RWPE2 (cell line): ENCODE measurements at regions not wholly inside any gene's neighbourhood (a gene's known extent, or its start where the extent isn't known, plus 50 kb on each side); places are given as distances from the start of the nearest gene placed in this dataset.
"Not testable (repeated sequence)": the region's sequence is repeated elsewhere in the genome, so short reads cannot be mapped to it uniquely, and the experiment has no call there.

Experiments used
- ATAC-seq: fragments of 200-7000 bp; cut with Tn5 transposase; 3 replicates; pipeline ENCODE4 v1.9.1; 2021; ENCODE audit warnings: low read depth
- DNase-seq: peaks from one replicate; pipeline ENCODE4 v3.0.0-alpha.2; 2020; ENCODE audit warnings: low spot score
- H3K27ac ChIP-seq: fragments of 450-650 bp; 2 replicates; pipeline ENCODE4 v1.5.1; 2017; ENCODE audit warnings: mild to moderate bottlenecking; ENCODE audit not compliant: poor library complexity, severe bottlenecking
- H3K27me3 ChIP-seq: fragments of 250-450 bp; sonication (Bioruptor Pico); 2 replicates; pipeline ENCODE4 v1.5.1; 2021; ENCODE audit warnings: mild to moderate bottlenecking, moderate library complexity; ENCODE audit not compliant: insufficient read depth, poor library complexity, severe bottlenecking
- H3K36me3 ChIP-seq: fragments of 250-450 bp; sonication (Bioruptor Pico); 2 replicates; pipeline ENCODE4 v1.5.1; 2020; ENCODE audit warnings: low read depth, mild to moderate bottlenecking, moderate library complexity
- H3K4me1 ChIP-seq: fragments of 250-450 bp; sonication (Bioruptor Pico); 2 replicates; pipeline ENCODE4 v1.5.1; 2021; ENCODE audit warnings: mild to moderate bottlenecking, moderate library complexity; ENCODE audit not compliant: insufficient read depth, poor library complexity, severe bottlenecking
- H3K4me3 ChIP-seq: fragments of 250-450 bp; sonication (Bioruptor Pico); 2 replicates; pipeline ENCODE4 v1.5.1; 2021; ENCODE audit warnings: mild to moderate bottlenecking, moderate library complexity; ENCODE audit not compliant: severe bottlenecking
- H3K9me3 ChIP-seq: fragments of 250-450 bp; sonication (Bioruptor Pico); 2 replicates; pipeline ENCODE4 v1.5.1; 2021; ENCODE audit warnings: mild to moderate bottlenecking, moderate library complexity; ENCODE audit not compliant: severe bottlenecking
- TF ChIP-seq, protein P1 (sequence below): fragments of 450-650 bp; IDR thresholded peaks from one replicate; pipeline ENCODE4 v1.5.1; 2017; ENCODE audit warnings: mild to moderate bottlenecking, moderate library complexity; ENCODE audit not compliant: poor library complexity, severe bottlenecking

DNA sequence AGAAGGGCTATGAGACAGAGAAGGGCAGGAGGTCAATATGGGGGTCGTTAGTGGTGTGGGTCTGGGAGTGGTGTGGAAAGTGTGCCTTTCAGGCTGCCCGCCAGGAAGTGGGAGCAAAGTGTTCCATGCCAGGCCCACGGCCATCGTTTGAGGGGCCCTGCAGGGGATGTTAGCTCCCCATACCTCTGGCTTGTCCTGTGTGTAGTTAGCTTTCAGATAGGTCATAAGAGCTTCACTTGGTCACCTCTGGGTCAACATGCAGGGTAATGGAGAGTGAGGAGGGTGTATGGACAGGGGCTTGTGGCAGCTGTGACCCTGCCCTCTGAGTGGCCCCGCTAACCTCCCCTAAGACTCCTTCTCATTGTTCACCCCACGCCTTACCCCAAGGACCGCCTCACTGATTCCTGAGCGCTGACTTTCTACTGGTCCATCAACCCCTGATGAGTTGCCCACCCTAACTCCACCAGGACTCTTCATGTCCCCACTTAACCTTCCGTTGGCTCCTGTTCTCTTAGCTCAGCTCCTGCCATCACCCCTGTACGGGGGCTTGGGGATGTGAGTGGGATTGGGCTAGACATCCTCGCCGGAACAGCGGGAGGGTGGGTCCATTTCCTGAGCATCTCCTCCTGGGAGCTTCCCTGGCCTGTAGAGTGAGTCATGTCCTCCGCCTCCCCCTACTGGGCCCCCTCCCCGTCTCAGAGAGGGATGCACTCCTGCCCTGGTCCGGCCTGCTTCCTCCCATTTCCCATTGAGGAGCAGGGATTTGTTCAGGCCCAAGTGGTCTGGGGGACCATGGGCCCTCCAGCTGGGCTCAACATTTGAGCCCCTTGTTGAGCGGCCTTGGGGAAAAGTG is 125.7 kb downstream of the FGF18 start:
- H3K27ac ChIP-seq, result no peak overlapping the region
- TF ChIP-seq, protein P1, sequence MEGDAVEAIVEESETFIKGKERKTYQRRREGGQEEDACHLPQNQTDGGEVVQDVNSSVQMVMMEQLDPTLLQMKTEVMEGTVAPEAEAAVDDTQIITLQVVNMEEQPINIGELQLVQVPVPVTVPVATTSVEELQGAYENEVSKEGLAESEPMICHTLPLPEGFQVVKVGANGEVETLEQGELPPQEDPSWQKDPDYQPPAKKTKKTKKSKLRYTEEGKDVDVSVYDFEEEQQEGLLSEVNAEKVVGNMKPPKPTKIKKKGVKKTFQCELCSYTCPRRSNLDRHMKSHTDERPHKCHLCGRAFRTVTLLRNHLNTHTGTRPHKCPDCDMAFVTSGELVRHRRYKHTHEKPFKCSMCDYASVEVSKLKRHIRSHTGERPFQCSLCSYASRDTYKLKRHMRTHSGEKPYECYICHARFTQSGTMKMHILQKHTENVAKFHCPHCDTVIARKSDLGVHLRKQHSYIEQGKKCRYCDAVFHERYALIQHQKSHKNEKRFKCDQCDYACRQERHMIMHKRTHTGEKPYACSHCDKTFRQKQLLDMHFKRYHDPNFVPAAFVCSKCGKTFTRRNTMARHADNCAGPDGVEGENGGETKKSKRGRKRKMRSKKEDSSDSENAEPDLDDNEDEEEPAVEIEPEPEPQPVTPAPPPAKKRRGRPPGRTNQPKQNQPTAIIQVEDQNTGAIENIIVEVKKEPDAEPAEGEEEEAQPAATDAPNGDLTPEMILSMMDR, result no peak
- DNase-seq (no peak), ATAC-seq (no peak)
- no peaks in the 10 kb centered on the region for H3K27me3 ChIP-seq
- H3K36me3 ChIP-seq, result no peaks in the 10 kb centered on the region
- H3K4me3 ChIP-seq, result no peak overlapping the region
- no peaks in the 10 kb centered on the region for H3K4me1 ChIP-seq
- H3K9me3 ChIP-seq, result no peaks in the 10 kb centered on the region

- DNase-seq, result no peak
- TF ChIP-seq, protein P1, result no peak
- Histone ChIP-seq H3K4me1 (no peaks in the 10 kb centered on the region), H3K27me3 (peaks cover 4% of the 10 kb centered on the region), H3K27ac (no peak overlapping the region), H3K4me3 (no peak overlapping the region), H3K36me3 (no peaks in the 10 kb centered on the region), H3K9me3 (no peaks in the 10 kb centered on the region)
- ATAC-seq, result no peak
Measured at GRCh38 chr5:171549274-171549673, 129.8 kb downstream of the FGF18 start.

DNA sequence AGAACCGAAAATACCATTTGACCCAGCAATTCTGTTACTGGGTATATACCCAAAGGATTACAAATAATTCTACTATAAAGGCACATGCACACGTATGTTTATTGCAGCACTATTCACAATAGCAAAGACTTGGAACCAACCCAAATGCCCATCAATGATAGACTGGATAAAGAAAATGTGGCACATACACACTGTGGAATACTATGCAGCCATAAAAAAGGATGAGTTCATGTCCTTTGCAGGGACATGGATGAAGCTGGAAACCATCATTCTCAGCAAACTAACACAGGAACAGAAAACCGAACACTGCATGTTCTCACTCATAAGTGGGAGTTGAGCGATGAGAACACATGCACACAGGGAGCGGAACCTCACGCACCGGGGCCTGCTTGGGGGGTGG is 134.4 kb downstream of the FGF18 start:
- H3K4me1 ChIP-seq, H3K27ac ChIP-seq, H3K9me3 ChIP-seq, ATAC-seq, DNase-seq, H3K36me3 ChIP-seq, H3K4me3 ChIP-seq: not testable (repeated sequence)
- H3K27me3 ChIP-seq, result peaks cover 28% of the 10 kb centered on the region

- Histone ChIP-seq H3K4me3 (no peak overlapping the region), H3K27me3 (peaks cover 28% of the 10 kb centered on the region), H3K36me3 (no peaks in the 10 kb centered on the region), H3K9me3 (no peaks in the 10 kb centered on the region), H3K27ac (no peak overlapping the region), H3K4me1 (no peaks in the 10 kb centered on the region)
- TF ChIP-seq, protein P1, result no peak
- ATAC-seq (no peak; the same call in 2 of the 3 replicates), DNase-seq (no peak)
Measured at GRCh38 chr5:171555160-171555559, 135.7 kb downstream of the FGF18 start.

DNA sequence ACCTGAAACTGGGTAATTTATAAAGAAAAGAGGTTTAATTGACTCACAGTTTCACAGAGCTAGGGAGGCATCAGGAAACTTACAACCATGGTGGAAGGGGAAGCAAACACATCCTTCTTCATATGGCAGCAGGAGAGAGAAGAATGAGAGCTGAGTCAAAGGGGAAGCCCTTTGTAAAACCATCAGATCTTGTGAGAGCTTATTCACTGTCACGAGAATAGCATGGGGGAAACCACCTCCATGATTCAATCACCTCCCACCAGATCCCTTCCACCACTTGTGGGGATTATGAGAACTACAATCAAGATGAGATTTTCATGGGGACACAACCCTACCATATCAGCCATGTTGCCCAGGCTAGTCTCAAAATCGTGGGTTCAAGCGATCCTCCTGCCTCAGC is 143.4 kb downstream of the FGF18 start:
- H3K27ac ChIP-seq, result no peak overlapping the region
- no peak for ATAC-seq
- no peaks in the 10 kb centered on the region for H3K36me3 ChIP-seq
- TF ChIP-seq, protein P1, result no peak
- H3K4me3 ChIP-seq, result no peak overlapping the region
- H3K9me3 ChIP-seq, result peaks cover 5% of the 10 kb centered on the region
- no peaks in the 10 kb centered on the region for H3K4me1 ChIP-seq
- no peak for DNase-seq
- H3K27me3 ChIP-seq, result peaks cover 6% of the 10 kb centered on the region
